D721Med (cell line): ENCODE measurements at regions not wholly inside any gene's neighbourhood (a gene's known extent, or its start where the extent isn't known, plus 50 kb on each side); places are given as distances from the start of the nearest gene placed in this dataset.

ENCODE experiments used
- DNase-seq: peaks from one replicate; pipeline ENCODE4 v3.0.0; 2011; ENCODE audit warnings: low spot score; ENCODE audit not compliant: insufficient read length
- FAIRE-seq: peaks from 2 replicates; lab custom pipeline; 2011; peaks lifted over from hg19 to GRCh38; lab: Jason Lieb, UNC
- TF ChIP-seq, protein P1 (sequence below): IDR thresholded peaks from 2 replicates; pipeline ENCODE4 v1.5.1; 2012; ENCODE audit warnings: mild to moderate bottlenecking, control low read depth; ENCODE audit not compliant: insufficient read depth; ENCODE audit errors: missing control alignments

- DNase-seq (no peak), FAIRE-seq (no peak)
- TF ChIP-seq, protein P1, sequence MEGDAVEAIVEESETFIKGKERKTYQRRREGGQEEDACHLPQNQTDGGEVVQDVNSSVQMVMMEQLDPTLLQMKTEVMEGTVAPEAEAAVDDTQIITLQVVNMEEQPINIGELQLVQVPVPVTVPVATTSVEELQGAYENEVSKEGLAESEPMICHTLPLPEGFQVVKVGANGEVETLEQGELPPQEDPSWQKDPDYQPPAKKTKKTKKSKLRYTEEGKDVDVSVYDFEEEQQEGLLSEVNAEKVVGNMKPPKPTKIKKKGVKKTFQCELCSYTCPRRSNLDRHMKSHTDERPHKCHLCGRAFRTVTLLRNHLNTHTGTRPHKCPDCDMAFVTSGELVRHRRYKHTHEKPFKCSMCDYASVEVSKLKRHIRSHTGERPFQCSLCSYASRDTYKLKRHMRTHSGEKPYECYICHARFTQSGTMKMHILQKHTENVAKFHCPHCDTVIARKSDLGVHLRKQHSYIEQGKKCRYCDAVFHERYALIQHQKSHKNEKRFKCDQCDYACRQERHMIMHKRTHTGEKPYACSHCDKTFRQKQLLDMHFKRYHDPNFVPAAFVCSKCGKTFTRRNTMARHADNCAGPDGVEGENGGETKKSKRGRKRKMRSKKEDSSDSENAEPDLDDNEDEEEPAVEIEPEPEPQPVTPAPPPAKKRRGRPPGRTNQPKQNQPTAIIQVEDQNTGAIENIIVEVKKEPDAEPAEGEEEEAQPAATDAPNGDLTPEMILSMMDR: no peak
Measured at GRCh38 chr10:71052708-71053107, 159.7 kb upstream of the UNC5B start.

DNA sequence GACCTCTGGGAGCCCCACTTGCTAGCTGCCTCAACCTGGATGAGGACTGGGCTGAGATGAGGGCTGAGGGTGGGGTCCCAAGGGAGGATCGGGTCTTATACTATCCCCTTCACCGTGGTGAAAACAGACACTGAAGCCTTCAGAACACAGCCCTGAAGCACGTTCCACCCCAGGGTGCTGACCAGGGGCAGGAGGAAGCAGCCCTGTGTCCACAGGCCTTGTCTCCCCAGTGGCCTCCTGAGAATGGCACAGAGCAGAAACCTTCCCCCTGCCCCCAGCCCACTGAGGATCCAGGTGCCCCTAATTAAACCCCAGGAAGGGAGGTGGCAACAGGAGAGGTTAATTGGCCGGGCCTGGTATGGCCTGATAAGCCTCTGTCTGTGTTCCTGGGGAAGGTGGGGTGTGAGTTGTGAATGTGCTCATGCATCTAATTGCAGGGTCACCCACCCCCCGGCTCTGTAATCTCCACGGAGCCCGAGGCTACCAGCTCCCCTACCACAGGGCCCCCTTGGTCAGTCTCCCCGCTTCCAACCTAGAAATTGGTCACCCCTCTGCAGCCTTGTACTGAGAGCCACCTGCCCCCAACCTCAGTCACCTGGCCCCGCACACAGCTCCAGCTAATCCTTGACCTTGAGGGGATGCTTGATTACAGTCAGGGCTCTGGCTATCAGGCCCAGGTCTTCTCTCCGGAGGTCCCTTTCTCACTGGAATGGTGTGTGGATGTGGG lies 159.0 kb upstream of the UNC5B start:
- FAIRE-seq (no peak), DNase-seq (no peak)
- TF ChIP-seq, protein P1: no peak

- no peak for FAIRE-seq
- no peak for DNase-seq
- TF ChIP-seq, protein P1: no peak
Measured at GRCh38 chr10:71058308-71058707, 154.1 kb upstream of the UNC5B start.

- FAIRE-seq (no peak), DNase-seq (no peak)
- TF ChIP-seq, protein P1: no peak
Measured at GRCh38 chr10:71059054-71059818, 153.1 kb upstream of the UNC5B start.

- DNase-seq: no peak
- no peak for FAIRE-seq
- TF ChIP-seq, protein P1: no peak
Measured at GRCh38 chr10:71059943-71060342, 152.4 kb upstream of the UNC5B start.

- FAIRE-seq (no peak), DNase-seq (peak; percentile 63)
- TF ChIP-seq, protein P1: no peak
Measured at GRCh38 chr10:71060476-71061426, 151.6 kb upstream of the UNC5B start.
